GM12878 (cell line): ENCODE measurements at regions not wholly inside any gene's neighbourhood (a gene's known extent, or its start where the extent isn't known, plus 50 kb on each side); places are given as distances from the start of the nearest gene placed in this dataset.

Experiments used
- ATAC-seq: fragments of 200-7000 bp; cut with Tn5 transposase; 3 replicates; pipeline ENCODE4 v1.9.1; 2020; ENCODE audit warnings: mild to moderate bottlenecking, moderate library complexity
- BruUV-seq: library from RNA; stranded (reverse); fragments of 400-500 nt; replicated peaks from 2 replicates; lab custom pipeline; 2021; lab: Mats Ljungman, UMichigan
- CTCF ChIA-PET: fragments of 300-600 bp; sonication (Branson Sonifier 250); formaldehyde crosslinking; extraction: SDS; loops from one replicate; lab custom pipeline; 2021; ENCODE audit warnings: inconsistent platforms; lab: Yijun Ruan, JAX
- POLR2A ChIA-PET: fragments of 350-600 bp; formaldehyde crosslinking; extraction: SDS; loops from one replicate; lab custom pipeline; 2021; ENCODE audit warnings: inconsistent platforms; lab: Charles Lee
- RAD21 ChIA-PET: fragments of 300-600 bp; sonication (Branson Sonifier 250); formaldehyde crosslinking; loops from one replicate; lab custom pipeline; 2023; ENCODE audit warnings: antibody characterized with exemption; ENCODE audit not compliant: unreplicated experiment; lab: Charles Lee
- SMC1A ChIA-PET: fragments of 300-600 bp; sonication (Branson Sonifier 250); formaldehyde crosslinking; loops from one replicate; lab custom pipeline; 2023; ENCODE audit not compliant: unreplicated experiment, uncharacterized antibody; lab: Charles Lee
- DNase-seq: peaks from one replicate; pipeline ENCODE4 v3.0.0-alpha.2; 2011; ENCODE audit warnings: low read depth, low spot score
- FAIRE-seq: peaks from 3 replicates; lab custom pipeline; 2011; peaks lifted over from hg19 to GRCh38; lab: Jason Lieb, UNC
- H2AFZ ChIP-seq: 2 replicates; pipeline ENCODE4 v1.6.0; 2011; ENCODE audit warnings: low read depth, low read length, control low read depth; ENCODE audit not compliant: control insufficient read depth
- H3K27ac ChIP-seq: 2 replicates; pipeline ENCODE4 v1.5.1; 2011; ENCODE audit warnings: control low read depth; ENCODE audit not compliant: control insufficient read depth, insufficient read depth
- H3K27me3 ChIP-seq, 2 experiments: replicated peaks in 1 of 2; 2 replicates each; pipeline versions ENCODE4 v1.6.0 to v1.6.1; 2011; ENCODE audit warnings: low read length in 1 of 2; ENCODE audit not compliant: control insufficient read depth in 2 of 2, insufficient read depth in 2 of 2
- H3K36me3 ChIP-seq, 2 experiments: 2 replicates each; pipeline ENCODE4 v1.5.1; 2011; ENCODE audit warnings: low read length in 1 of 2; ENCODE audit not compliant: control insufficient read depth in 2 of 2, insufficient read depth in 2 of 2
- H3K4me1 ChIP-seq: 2 replicates; pipeline ENCODE4 v1.6.1; 2011; ENCODE audit warnings: mild to moderate bottlenecking, low read length, moderate library complexity, mixed read lengths; ENCODE audit not compliant: control insufficient read depth, insufficient read depth
- H3K4me2 ChIP-seq: 2 replicates; pipeline ENCODE4 v1.6.0; 2011; ENCODE audit warnings: control low read depth; ENCODE audit not compliant: control insufficient read depth, insufficient read depth
- H3K4me3 ChIP-seq: fragments of 200-600 bp; sonication (generic); 2 replicates; pipeline ENCODE4 v1.5.1; 2016
- H3K79me2 ChIP-seq: 2 replicates; pipeline ENCODE4 v1.6.0; 2011; ENCODE audit warnings: low read length; ENCODE audit not compliant: control insufficient read depth, insufficient read depth
- H3K9ac ChIP-seq: 2 replicates; pipeline ENCODE4 v1.8.0; 2011; ENCODE audit warnings: low read length, control low read depth, mixed read lengths; ENCODE audit not compliant: control insufficient read depth, insufficient read depth
- H3K9me3 ChIP-seq: replicated peaks from 3 replicates; pipeline ENCODE4 v1.5.1; 2011; ENCODE audit warnings: mild to moderate bottlenecking, low read length; ENCODE audit not compliant: control insufficient read depth, insufficient read depth
- H4K20me1 ChIP-seq: 2 replicates; pipeline ENCODE4 v1.6.0; 2011; ENCODE audit not compliant: control insufficient read depth, insufficient read depth
- CHD1 ChIP-seq: IDR thresholded peaks from 2 replicates; pipeline ENCODE4 v1.6.1; 2012; ENCODE audit warnings: low read depth, low read length, improper control_type of control experiment
- GABPA ChIP-seq: IDR thresholded peaks from 2 replicates; pipeline ENCODE4 v1.6.1; 2014; ENCODE audit warnings: antibody characterized with exemption, low read depth, mild to moderate bottlenecking, inconsistent platforms
- HDGF ChIP-seq: fragments of 450-650 bp; IDR thresholded peaks from 2 replicates; pipeline ENCODE4 v1.6.1; 2016; ENCODE audit warnings: antibody characterized with exemption
- IKZF1 ChIP-seq: fragments of 450-650 bp; conservative IDR thresholded peaks from 2 replicates; pipeline ENCODE4 v1.6.1; 2017; ENCODE audit warnings: antibody characterized with exemption, mild to moderate bottlenecking
- KAT2A ChIP-seq: conservative IDR thresholded peaks from 2 replicates; pipeline ENCODE4 v1.6.1; 2011; ENCODE audit warnings: low read depth, low read length; ENCODE audit not compliant: control insufficient read depth
- RCOR1 ChIP-seq: conservative IDR thresholded peaks from 2 replicates; pipeline ENCODE4 v1.6.1; 2012; ENCODE audit warnings: low read depth, low read length, improper control_type of control experiment
- SIX5 ChIP-seq: IDR thresholded peaks from 2 replicates; pipeline ENCODE4 v1.6.1; 2011; ENCODE audit warnings: mild to moderate bottlenecking, low read depth, low read length, moderate library complexity; ENCODE audit not compliant: severe bottlenecking
- STAT3 ChIP-seq: IDR thresholded peaks from 2 replicates; pipeline ENCODE4 v1.6.1; 2011; ENCODE audit warnings: low read depth, low read length, improper control_type of control experiment
- WGBS: methylation state at CpG from one replicate; pipeline ENCODE4 v1.1.6; 2016; ENCODE audit warnings: low lambda C conversion rate; ENCODE audit not compliant: insufficient replicate concordance, insufficient coverage; ENCODE audit errors: missing lambda C conversion rate; 5-methylcytosine and 5-hydroxymethylcytosine counted together
- in situ Hi-C: fragments of 300-500 bp; cut with MboI; formaldehyde crosslinking; loops from 9 replicates; pipeline ENCODE4 v1.14.3; 2018; ENCODE audit warnings: mixed read lengths
- intact Hi-C: fragments of 100-400 bp; cut with micrococcal nuclease; formaldehyde crosslinking; loops from one replicate; pipeline ENCODE4 v1.14.2; 2022; ENCODE audit not compliant: unreplicated experiment
- TF ChIP-seq, protein P1 (sequence below): fragments of 150-350 bp; IDR thresholded peaks from 2 replicates; pipeline ENCODE4 v1.6.1; 2014; ENCODE audit warnings: mild to moderate bottlenecking, low read depth, low read length
- TF ChIP-seq, protein P2 (sequence below): fragments of 450-650 bp; IDR thresholded peaks from 2 replicates; pipeline ENCODE4 v1.6.1; 2017; ENCODE audit warnings: mild to moderate bottlenecking

DNA sequence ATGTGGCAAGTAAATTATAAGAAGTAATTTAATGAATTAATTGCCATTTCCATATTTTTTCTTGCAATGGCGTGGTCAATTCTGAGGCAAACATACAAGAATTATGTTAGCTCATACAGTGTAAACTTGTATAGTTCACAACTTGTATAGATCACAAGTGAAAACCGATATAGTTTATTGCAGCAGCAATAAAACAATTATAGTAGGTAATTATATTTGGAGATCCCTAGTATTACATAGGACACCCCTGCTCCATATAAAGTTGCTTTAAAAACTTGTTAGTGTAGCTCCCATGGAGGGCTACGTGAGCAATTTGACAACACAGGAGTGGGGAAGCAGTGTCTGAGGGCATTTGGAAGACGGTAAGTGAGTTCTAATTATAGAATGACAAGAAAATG, 288.2 kb downstream of the SOCS6 start:
- DNase-seq = no peak
- Histone ChIP-seq H2AFZ (no peak overlapping the region), H3K27ac (no peak overlapping the region), H3K9ac (no peak overlapping the region), H3K4me1 (no peaks in the 10 kb centered on the region)
- POLR2A ChIA-PET = no interaction called here
- WGBS = 21% methylated on average over 4 of the region's 4 CpGs
- TF ChIP-seq SIX5 = no peak
- TF ChIP-seq HDGF = no peak
- no peak for TF ChIP-seq KAT2A
- TF ChIP-seq CHD1 = no peak
- no peak for TF ChIP-seq GABPA
- no peak for TF ChIP-seq RCOR1
- TF ChIP-seq IKZF1 = no peak
- TF ChIP-seq, protein P1, sequence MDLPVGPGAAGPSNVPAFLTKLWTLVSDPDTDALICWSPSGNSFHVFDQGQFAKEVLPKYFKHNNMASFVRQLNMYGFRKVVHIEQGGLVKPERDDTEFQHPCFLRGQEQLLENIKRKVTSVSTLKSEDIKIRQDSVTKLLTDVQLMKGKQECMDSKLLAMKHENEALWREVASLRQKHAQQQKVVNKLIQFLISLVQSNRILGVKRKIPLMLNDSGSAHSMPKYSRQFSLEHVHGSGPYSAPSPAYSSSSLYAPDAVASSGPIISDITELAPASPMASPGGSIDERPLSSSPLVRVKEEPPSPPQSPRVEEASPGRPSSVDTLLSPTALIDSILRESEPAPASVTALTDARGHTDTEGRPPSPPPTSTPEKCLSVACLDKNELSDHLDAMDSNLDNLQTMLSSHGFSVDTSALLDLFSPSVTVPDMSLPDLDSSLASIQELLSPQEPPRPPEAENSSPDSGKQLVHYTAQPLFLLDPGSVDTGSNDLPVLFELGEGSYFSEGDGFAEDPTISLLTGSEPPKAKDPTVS = no peak
- TF ChIP-seq STAT3 = no peak
- TF ChIP-seq, protein P2, sequence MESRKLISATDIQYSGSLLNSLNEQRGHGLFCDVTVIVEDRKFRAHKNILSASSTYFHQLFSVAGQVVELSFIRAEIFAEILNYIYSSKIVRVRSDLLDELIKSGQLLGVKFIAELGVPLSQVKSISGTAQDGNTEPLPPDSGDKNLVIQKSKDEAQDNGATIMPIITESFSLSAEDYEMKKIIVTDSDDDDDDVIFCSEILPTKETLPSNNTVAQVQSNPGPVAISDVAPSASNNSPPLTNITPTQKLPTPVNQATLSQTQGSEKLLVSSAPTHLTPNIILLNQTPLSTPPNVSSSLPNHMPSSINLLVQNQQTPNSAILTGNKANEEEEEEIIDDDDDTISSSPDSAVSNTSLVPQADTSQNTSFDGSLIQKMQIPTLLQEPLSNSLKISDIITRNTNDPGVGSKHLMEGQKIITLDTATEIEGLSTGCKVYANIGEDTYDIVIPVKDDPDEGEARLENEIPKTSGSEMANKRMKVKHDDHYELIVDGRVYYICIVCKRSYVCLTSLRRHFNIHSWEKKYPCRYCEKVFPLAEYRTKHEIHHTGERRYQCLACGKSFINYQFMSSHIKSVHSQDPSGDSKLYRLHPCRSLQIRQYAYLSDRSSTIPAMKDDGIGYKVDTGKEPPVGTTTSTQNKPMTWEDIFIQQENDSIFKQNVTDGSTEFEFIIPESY = no peak
- TF ChIP-seq, all 136 proteins: peak for 0
- Histone ChIP-seq H3K4me3 (no peak overlapping the region), H4K20me1 (no peaks in the 10 kb centered on the region), H3K9me3 (no peaks in the 10 kb centered on the region), H3K79me2 (no peaks in the 10 kb centered on the region), H3K36me3 (no peaks in the 10 kb centered on the region), H3K27me3 (no peaks in the 10 kb centered on the region), H3K4me2 (no peak overlapping the region)
- in situ Hi-C loops (no loop called here), intact Hi-C loops (no loop called here)
- SMC1A ChIA-PET = interaction anchor here (1.1 to 1.4 kb wide), 2 partner anchors 12 to 86 kb away, joined by 3 to 6 read pairs; no protein-coding TSS in a partner anchor
- CTCF ChIA-PET = interaction anchor here (1.3 kb wide), 1 partner anchor 86 kb away, joined by 4 read pairs; no protein-coding TSS in a partner anchor
- BruUV-seq = no TSS peak
- FAIRE-seq = no peak
- ATAC-seq = no peak
- RAD21 ChIA-PET = no interaction called here
